Fibroblast of lung (primary cell): ENCODE measurements at regions not wholly inside any gene's neighbourhood (a gene's known extent, or its start where the extent isn't known, plus 50 kb on each side); places are given as distances from the start of the nearest gene placed in this dataset.

Experiments
- CTCF ChIP-seq, 2 donors: IDR thresholded peaks in 1 of 2; conservative IDR thresholded peaks in 1 of 2; 1 replicate in 1 of 2; 2 replicates in 1 of 2; pipeline ENCODE4 v1.5.1; 2011 to 2012; ENCODE audit warnings: low read length in 2 of 2, control low read depth in 1 of 2, inconsistent platforms in 1 of 2, low read depth in 1 of 2, mild to moderate bottlenecking in 1 of 2
- EZH2 ChIP-seq: IDR thresholded peaks from 2 replicates; pipeline ENCODE4 v1.5.1; 2012; ENCODE audit warnings: low read length, control low read depth, mild to moderate bottlenecking; ENCODE audit errors: missing control alignments

DNA sequence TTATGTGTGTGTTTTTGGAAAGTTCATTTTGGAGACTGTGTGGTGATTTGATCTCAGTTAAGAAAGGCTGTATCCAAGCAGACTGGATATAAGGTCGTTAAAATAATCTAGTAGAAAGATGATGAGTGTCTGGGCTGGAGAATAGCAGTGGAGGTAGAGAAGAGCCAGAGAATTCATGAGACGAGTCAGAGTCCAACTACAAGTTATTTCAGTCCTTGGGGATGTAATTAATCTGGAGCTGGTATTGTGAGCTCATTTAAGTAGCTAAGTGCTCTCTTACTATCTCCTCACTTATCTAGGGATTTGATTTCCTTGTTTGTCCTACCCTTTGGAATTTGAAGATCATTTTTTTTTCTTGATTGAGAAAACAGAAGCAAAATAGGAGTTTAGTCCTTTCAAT is 1219.0 kb upstream of the ADGRL4 start:
- no peak for TF ChIP-seq CTCF (conservative IDR thresholded peaks at IDR 0.05 in 1 of 2, IDR thresholded peaks at IDR 0.05 in 1 of 2; ENCODE audit: low read depth in 1 of 2, low read length in 2 of 2)
- no peak for TF ChIP-seq EZH2
